ENCODE measurements at regions not wholly inside any gene's neighbourhood (a gene's known extent, or its start where the extent isn't known, plus 50 kb on each side); places are given as distances from the start of the nearest gene placed in this dataset.

GRCh38 chr12:58009405-58010195 lies 68.2 kb downstream of the ATP23 start:
- TF ChIP-seq EZH2 (IDR thresholded peaks at IDR 0.05; ENCODE audit: low read length, unreplicated experiment) (no peak), CTCF (conservative IDR thresholded peaks at IDR 0.05; ENCODE audit: low read depth, low read length) (no peak), EZH2phosphoT487 (IDR thresholded peaks at IDR 0.05; ENCODE audit: borderline replicate concordance, low read length) (no peak)
